HepG2 (cell line): ENCODE measurements at regions not wholly inside any gene's neighbourhood (a gene's known extent, or its start where the extent isn't known, plus 50 kb on each side); places are given as distances from the start of the nearest gene placed in this dataset.

Experiments used
- ATAC-seq: fragments of 200-7000 bp; cut with Tn5 transposase; 3 replicates; pipeline ENCODE4 v1.9.1; 2020; ENCODE audit warnings: mild to moderate bottlenecking, moderate library complexity
- BruUV-seq: library from RNA; stranded (reverse); fragments of 400-500 nt; replicated peaks from 2 replicates; lab custom pipeline; 2021; lab: Mats Ljungman, UMichigan
- CTCF ChIA-PET: fragments of 300-600 bp; formaldehyde crosslinking; extraction: SDS; loops from one replicate; lab custom pipeline; 2021; ENCODE audit warnings: low total read pairs, inconsistent platforms, low intra/inter-chr PET ratio; lab: Yijun Ruan, JAX
- POLR2A ChIA-PET: fragments of 350-600 bp; sonication (Branson Sonifier 250); formaldehyde crosslinking; loops from one replicate; lab custom pipeline; 2020; ENCODE audit warnings: antibody characterized with exemption, inconsistent platforms; lab: Yijun Ruan, JAX
- DNase-seq: peaks from one replicate; pipeline ENCODE4 v3.0.0-alpha.2; 2015; ENCODE audit warnings: low spot score
- FAIRE-seq: peaks from 3 replicates; lab custom pipeline; 2011; peaks lifted over from hg19 to GRCh38; lab: Jason Lieb, UNC
- H2AFZ ChIP-seq: one replicate; pipeline ENCODE4 v1.6.1; 2011; ENCODE audit warnings: low read length, inconsistent platforms
- H3K27ac ChIP-seq: fragments of 300-600 bp; 3 replicates; pipeline ENCODE4 v1.8.0; 2011; ENCODE audit warnings: mixed run types, mild to moderate bottlenecking, mixed read lengths, low read length, inconsistent platforms; ENCODE audit not compliant: insufficient read depth; ENCODE audit errors: extremely low read length
- H3K27me3 ChIP-seq, 2 experiments: fragments of 200-600 bp in 1 of 2; 2 replicates in 1 of 2; 3 replicates in 1 of 2; pipeline versions ENCODE4 v1.6.0 to v1.8.0; 2011; ENCODE audit warnings: low read length in 2 of 2, mild to moderate bottlenecking in 2 of 2, moderate library complexity in 2 of 2, inconsistent platforms in 1 of 2; ENCODE audit not compliant: insufficient read depth in 2 of 2, control insufficient read depth in 1 of 2
- H3K36me3 ChIP-seq, 2 experiments: fragments of 200-600 bp in 1 of 2; replicated peaks in 1 of 2; 2 replicates in 1 of 2; 3 replicates in 1 of 2; pipeline versions ENCODE4 v1.5.1 to v1.8.0; 2011; ENCODE audit warnings: low read length in 2 of 2, inconsistent platforms in 1 of 2; ENCODE audit not compliant: insufficient read depth in 2 of 2, control insufficient read depth in 1 of 2
- H3K4me1 ChIP-seq: 2 replicates; pipeline ENCODE4 v1.5.1; 2012; ENCODE audit warnings: low read length, inconsistent platforms; ENCODE audit not compliant: insufficient read depth
- H3K4me2 ChIP-seq: 2 replicates; pipeline ENCODE4 v1.6.0; 2011; ENCODE audit warnings: low read depth, low read length, inconsistent platforms
- H3K4me3 ChIP-seq, 3 experiments: fragments of 200-600 bp in 1 of 3; sonication (generic), shearing (Covaris generic) in 1 of 3; replicated peaks in 1 of 3; 2 replicates each; pipeline ENCODE4 v1.5.1; 2011 to 2016; ENCODE audit warnings: low read length in 3 of 3, inconsistent platforms in 2 of 3, low read depth in 2 of 3, mild to moderate bottlenecking in 2 of 3, control low read depth in 1 of 3, mixed read lengths in 1 of 3; ENCODE audit not compliant: insufficient read depth in 1 of 3
- H3K79me2 ChIP-seq: one replicate; pipeline ENCODE4 v1.6.1; 2011; ENCODE audit warnings: low read length, inconsistent platforms; ENCODE audit not compliant: insufficient read depth
- H3K9ac ChIP-seq: 2 replicates; pipeline ENCODE4 v1.6.0; 2011; ENCODE audit warnings: mild to moderate bottlenecking, low read depth, low read length, inconsistent platforms; ENCODE audit not compliant: insufficient read depth
- H3K9me3 ChIP-seq: 2 replicates; pipeline ENCODE4 v1.5.1; 2012; ENCODE audit warnings: mild to moderate bottlenecking, low read length
- H4K20me1 ChIP-seq: 2 replicates; pipeline ENCODE4 v1.6.0; 2011; ENCODE audit warnings: inconsistent platforms, mild to moderate bottlenecking, low read length, moderate library complexity; ENCODE audit not compliant: insufficient read depth
- ARNT ChIP-seq: fragments of 450-650 bp; IDR thresholded peaks from 2 replicates; pipeline ENCODE4 v1.6.1; 2017
- BCL3 ChIP-seq: sonication (generic); formaldehyde crosslinking; IDR thresholded peaks from 2 replicates; pipeline ENCODE4 v1.5.1; 2020; ENCODE audit warnings: mild to moderate bottlenecking, missing genetic modification reagents, moderate library complexity
- KDM4B ChIP-seq: sonication (generic); formaldehyde crosslinking; IDR thresholded peaks from 2 replicates; pipeline ENCODE4 v1.4.0; 2020; ENCODE audit warnings: missing genetic modification reagents
- KMT2A ChIP-seq: sonication (generic); formaldehyde crosslinking; IDR thresholded peaks from 2 replicates; pipeline ENCODE4 v1.4.0; 2020; ENCODE audit warnings: missing genetic modification reagents
- REST ChIP-seq, 2 experiments: IDR thresholded peaks; 2 replicates each; pipeline ENCODE4 v1.6.1; 2011 to 2012; ENCODE audit warnings: low read length in 2 of 2, borderline replicate concordance in 1 of 2, low read depth in 1 of 2, mild to moderate bottlenecking in 1 of 2, moderate library complexity in 1 of 2
- ZFAT ChIP-seq: sonication (generic); formaldehyde crosslinking; conservative IDR thresholded peaks from 2 replicates; pipeline ENCODE4 v1.8.1; 2023; ENCODE audit warnings: missing genetic modification reagents, inconsistent platforms
- ZNF737 ChIP-seq: sonication (generic); formaldehyde crosslinking; IDR thresholded peaks from 2 replicates; pipeline ENCODE4 v1.5.0; 2020; ENCODE audit warnings: missing genetic modification reagents, mild to moderate bottlenecking, borderline replicate concordance
- ZNF879 ChIP-seq: sonication (generic); formaldehyde crosslinking; IDR thresholded peaks from 2 replicates; pipeline ENCODE4 v1.8.1; 2023; ENCODE audit warnings: missing genetic modification reagents
- ZSCAN9 ChIP-seq: IDR thresholded peaks from 2 replicates; pipeline ENCODE4 v1.6.1; 2016; ENCODE audit warnings: borderline replicate concordance
- WGBS: methylation state at CpG from one replicate; pipeline ENCODE4 v1.1.6; 2017; ENCODE audit warnings: low lambda C conversion rate; 5-methylcytosine and 5-hydroxymethylcytosine counted together
- in situ Hi-C: cut with HindIII; loops from 2 replicates; pipeline ENCODE4 v1.10.0; 2017; ENCODE audit warnings: low pct_unique_long_range_greater_than_20kb; ENCODE audit not compliant: extremely low pct_ligation_motif_present
- intact Hi-C: fragments of 100-400 bp; cut with micrococcal nuclease; formaldehyde crosslinking; loops from one replicate; pipeline ENCODE4 v1.10.0; 2022; ENCODE audit not compliant: unreplicated experiment

- CTCF ChIA-PET, result no interaction called here
- H3K79me2 ChIP-seq, result no peaks in the 10 kb centered on the region
- H3K9ac ChIP-seq, result no peak overlapping the region
- POLR2A ChIA-PET, result no interaction called here
- H3K4me1 ChIP-seq, result no peaks in the 10 kb centered on the region
- H3K27me3 ChIP-seq, result no peaks in the 10 kb centered on the region
- no peak overlapping the region for H3K4me3 ChIP-seq
- TF ChIP-seq ZSCAN9 (CRISPR knock-in tag), result no peak
- no peak for TF ChIP-seq BCL3
- no peak for TF ChIP-seq ZNF737 (CRISPR knock-in tag)
- no peak for TF ChIP-seq REST (IDR thresholded peaks at IDR 0.05; ENCODE audit: borderline replicate concordance in 1 of 2, low read depth in 1 of 2, low read length in 2 of 2)
- no peak for TF ChIP-seq ZNF879 (CRISPR knock-in tag)
- no peak for TF ChIP-seq ZFAT (CRISPR knock-in tag)
- TF ChIP-seq KDM4B, result no peak
- no peak for TF ChIP-seq KMT2A
- TF ChIP-seq ARNT, result no peak
- H4K20me1 ChIP-seq, result no peaks in the 10 kb centered on the region
- FAIRE-seq (no peak), DNase-seq (no peak), ATAC-seq (no peak)
- intact Hi-C loops, result no loop called here
- in situ Hi-C loops, result no loop called here
- no peak overlapping the region for H3K4me2 ChIP-seq
- 6% methylated on average over 5 of the region's 5 CpGs for WGBS
- no peak overlapping the region for H2AFZ ChIP-seq
- BruUV-seq, result no TSS peak
- H3K9me3 ChIP-seq, result peaks cover 43% of the 10 kb centered on the region
- H3K27ac ChIP-seq, result no peak overlapping the region
- H3K36me3 ChIP-seq, result no peaks in the 10 kb centered on the region
These were observed 1471.8 kb downstream of the EFNB2 start for GRCh38 chr13:105063676-105064075.
